SK-N-MC (cell line): ENCODE measurements at regions not wholly inside any gene's neighbourhood (a gene's known extent, or its start where the extent isn't known, plus 50 kb on each side); places are given as distances from the start of the nearest gene placed in this dataset.

Source experiments
- EZH2 ChIP-seq: fragments of 200-600 bp; sonication (generic); IDR thresholded peaks from one replicate; pipeline ENCODE4 v1.6.1; 2017; ENCODE audit warnings: antibody characterized with exemption
- POLR2AphosphoS5 ChIP-seq: IDR thresholded peaks from 2 replicates; pipeline ENCODE4 v1.6.1; 2012; ENCODE audit warnings: mild to moderate bottlenecking, low read depth, low read length, borderline replicate concordance

- TF ChIP-seq POLR2AphosphoS5 (no peak), EZH2 (no peak)
Observed at GRCh38 chr9:24832307-24832706, 286.6 kb upstream of the IZUMO3 start.
